ENCODE measurements at regions not wholly inside any gene's neighbourhood (a gene's known extent, or its start where the extent isn't known, plus 50 kb on each side); places are given as distances from the start of the nearest gene placed in this dataset.

GRCh38 chr4:8745005-8745790 is 126.4 kb downstream of the HMX1 start:
- no peak for TF ChIP-seq POLR2A (IDR thresholded peaks at IDR 0.05)
- no peak for TF ChIP-seq CTCF (IDR thresholded peaks at IDR 0.05)
